Breast epithelium (tissue), 3 donors: ENCODE measurements at regions not wholly inside any gene's neighbourhood (a gene's known extent, or its start where the extent isn't known, plus 50 kb on each side); places are given as distances from the start of the nearest gene placed in this dataset.

Experiments
- POLR2A ChIP-seq: fragments of 450-650 bp; IDR thresholded peaks from one replicate; pipeline ENCODE4 v1.6.1; 2016; ENCODE audit warnings: antibody characterized with exemption, mild to moderate bottlenecking, moderate library complexity
- POLR2AphosphoS5 ChIP-seq, 3 donors: sonication (generic); formaldehyde crosslinking; IDR thresholded peaks; one replicate each; pipeline ENCODE4 v1.6.1; 2017; ENCODE audit warnings: antibody characterized with exemption in 3 of 3
- TF ChIP-seq, protein P1 (sequence below), 3 donors: fragments of 450-650 bp; IDR thresholded peaks; one replicate each; pipeline ENCODE4 v1.5.1; 2016 to 2017; ENCODE audit warnings: antibody characterized with exemption in 3 of 3, mild to moderate bottlenecking in 3 of 3, moderate library complexity in 3 of 3

DNA sequence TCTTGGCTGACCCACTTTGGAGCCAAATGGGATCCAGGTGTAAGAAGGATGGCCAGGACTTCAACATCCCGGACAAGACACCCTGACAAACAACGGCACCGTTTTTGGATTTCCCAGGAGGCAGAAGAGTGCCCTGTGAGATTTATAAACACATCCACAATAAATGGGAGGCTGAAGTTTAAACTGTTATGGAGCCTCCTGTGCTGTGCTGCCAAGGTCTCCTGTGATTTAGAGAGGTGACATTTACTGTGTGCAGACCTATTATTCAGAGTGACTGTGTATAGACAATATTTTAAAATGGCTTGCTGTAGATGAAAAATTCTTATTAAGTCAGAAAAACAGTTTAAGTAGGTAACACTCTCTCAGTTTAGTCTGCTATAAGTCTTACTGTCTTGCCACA is 401.5 kb upstream of the ETAA1 start:
- TF ChIP-seq, protein P1, sequence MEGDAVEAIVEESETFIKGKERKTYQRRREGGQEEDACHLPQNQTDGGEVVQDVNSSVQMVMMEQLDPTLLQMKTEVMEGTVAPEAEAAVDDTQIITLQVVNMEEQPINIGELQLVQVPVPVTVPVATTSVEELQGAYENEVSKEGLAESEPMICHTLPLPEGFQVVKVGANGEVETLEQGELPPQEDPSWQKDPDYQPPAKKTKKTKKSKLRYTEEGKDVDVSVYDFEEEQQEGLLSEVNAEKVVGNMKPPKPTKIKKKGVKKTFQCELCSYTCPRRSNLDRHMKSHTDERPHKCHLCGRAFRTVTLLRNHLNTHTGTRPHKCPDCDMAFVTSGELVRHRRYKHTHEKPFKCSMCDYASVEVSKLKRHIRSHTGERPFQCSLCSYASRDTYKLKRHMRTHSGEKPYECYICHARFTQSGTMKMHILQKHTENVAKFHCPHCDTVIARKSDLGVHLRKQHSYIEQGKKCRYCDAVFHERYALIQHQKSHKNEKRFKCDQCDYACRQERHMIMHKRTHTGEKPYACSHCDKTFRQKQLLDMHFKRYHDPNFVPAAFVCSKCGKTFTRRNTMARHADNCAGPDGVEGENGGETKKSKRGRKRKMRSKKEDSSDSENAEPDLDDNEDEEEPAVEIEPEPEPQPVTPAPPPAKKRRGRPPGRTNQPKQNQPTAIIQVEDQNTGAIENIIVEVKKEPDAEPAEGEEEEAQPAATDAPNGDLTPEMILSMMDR (IDR thresholded peaks at IDR 0.05) = no peak
- TF ChIP-seq POLR2AphosphoS5 (IDR thresholded peaks at IDR 0.05) (no peak), POLR2A (no peak)
